Ovary (tissue), 7 donors: ENCODE measurements at regions not wholly inside any gene's neighbourhood (a gene's known extent, or its start where the extent isn't known, plus 50 kb on each side); places are given as distances from the start of the nearest gene placed in this dataset.

Experiments
- DNase-seq, 5 donors: peaks; one replicate each; pipeline ENCODE4 v3.0.0-alpha.2; 2019 to 2020
- H3K27ac ChIP-seq, 2 donors: fragments of 200-600 bp; one replicate each; pipeline versions ENCODE4 v1.5.1 to v1.8.0; 2019 to 2022
- H3K27me3 ChIP-seq: fragments of 200-600 bp; one replicate; pipeline ENCODE4 v1.8.0; 2022
- H3K36me3 ChIP-seq: fragments of 200-600 bp; sonication (generic); one replicate; pipeline ENCODE4 v1.5.1; 2019
- H3K4me1 ChIP-seq: one replicate; pipeline ENCODE4 v1.8.1; 2013; ENCODE audit warnings: mild to moderate bottlenecking, moderate library complexity; ENCODE audit not compliant: insufficient read depth
- H3K4me3 ChIP-seq: fragments of 200-600 bp; sonication (generic); one replicate; pipeline ENCODE4 v1.5.1; 2017
- H3K9me3 ChIP-seq, 2 donors: fragments of 200-600 bp in 1 of 2; sonication (generic) in 1 of 2; one replicate each; pipeline versions ENCODE4 v1.5.1 to v1.8.1; 2013 to 2019; ENCODE audit warnings: mild to moderate bottlenecking in 1 of 2, moderate library complexity in 1 of 2
- EP300 ChIP-seq: sonication (generic); formaldehyde crosslinking; IDR thresholded peaks from one replicate; pipeline ENCODE4 v1.6.1; 2017; ENCODE audit warnings: antibody characterized with exemption
- POLR2A ChIP-seq: fragments of 450-650 bp; IDR thresholded peaks from one replicate; pipeline ENCODE4 v1.6.1; 2017; ENCODE audit warnings: antibody characterized with exemption, mild to moderate bottlenecking, moderate library complexity
- WGBS, 3 donors: extraction: QIAGEN DNeasy Blood & Tissue Kit in 1 of 3; methylation state at CpG; one replicate each; pipeline versions ENCODE4 v1.1.5 to v1.1.7; 2013 to 2017; 5-methylcytosine and 5-hydroxymethylcytosine counted together
- intact Hi-C, 4 donors: fragments of 100-400 bp; cut with DNase I; formaldehyde crosslinking; loops; one replicate each; pipeline versions ENCODE4 v1.11.0 to v1.15.1; 2022 to 2023
- TF ChIP-seq, protein P1 (sequence below), 3 donors: fragments of 450-650 bp in 2 of 3; fragments of 200-600 bp in 1 of 3; IDR thresholded peaks; one replicate each; pipeline versions ENCODE4 v1.5.1 to v1.8.0; 2016 to 2022; ENCODE audit warnings: antibody characterized with exemption in 3 of 3, mild to moderate bottlenecking in 1 of 3
- donor health status: DM: no; HTN: no; CAD: no; lungs with moderate emphysema.
- donor health status: DM: no; HTN: no; CAD: no.
- donor health status: Bipolar disorder and iron deficiency.
- donor health status: DM: no; HTN: no; CAD: no.
- donor health status: DM: yes; HTN: yes; CAD: no.

DNA sequence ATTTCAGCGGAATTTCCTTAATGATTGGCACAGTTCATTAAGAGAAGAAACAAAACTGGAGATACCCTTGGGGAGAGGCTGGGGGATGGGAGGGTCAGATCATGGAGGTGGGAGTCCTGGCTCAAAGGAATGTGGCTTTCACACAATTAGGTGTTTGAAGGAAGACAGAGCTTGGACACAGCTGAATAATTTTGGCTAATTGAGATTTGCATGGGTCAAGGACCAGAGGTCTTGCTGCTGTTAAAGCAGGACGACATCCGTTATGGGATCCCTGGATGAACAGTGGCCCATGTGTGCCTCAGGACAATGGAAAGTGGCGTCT lies 160.3 kb downstream of the HS3ST3B1 start:
- H3K27me3 ChIP-seq: no peaks in the 10 kb centered on the region
- no peak for DNase-seq
- WGBS, 3 donors: 63 to 79% (median 73%) methylated on average over 4 of the region's 4 CpGs
- TF ChIP-seq POLR2A (no peak), EP300 (no peak)
- TF ChIP-seq, protein P1, sequence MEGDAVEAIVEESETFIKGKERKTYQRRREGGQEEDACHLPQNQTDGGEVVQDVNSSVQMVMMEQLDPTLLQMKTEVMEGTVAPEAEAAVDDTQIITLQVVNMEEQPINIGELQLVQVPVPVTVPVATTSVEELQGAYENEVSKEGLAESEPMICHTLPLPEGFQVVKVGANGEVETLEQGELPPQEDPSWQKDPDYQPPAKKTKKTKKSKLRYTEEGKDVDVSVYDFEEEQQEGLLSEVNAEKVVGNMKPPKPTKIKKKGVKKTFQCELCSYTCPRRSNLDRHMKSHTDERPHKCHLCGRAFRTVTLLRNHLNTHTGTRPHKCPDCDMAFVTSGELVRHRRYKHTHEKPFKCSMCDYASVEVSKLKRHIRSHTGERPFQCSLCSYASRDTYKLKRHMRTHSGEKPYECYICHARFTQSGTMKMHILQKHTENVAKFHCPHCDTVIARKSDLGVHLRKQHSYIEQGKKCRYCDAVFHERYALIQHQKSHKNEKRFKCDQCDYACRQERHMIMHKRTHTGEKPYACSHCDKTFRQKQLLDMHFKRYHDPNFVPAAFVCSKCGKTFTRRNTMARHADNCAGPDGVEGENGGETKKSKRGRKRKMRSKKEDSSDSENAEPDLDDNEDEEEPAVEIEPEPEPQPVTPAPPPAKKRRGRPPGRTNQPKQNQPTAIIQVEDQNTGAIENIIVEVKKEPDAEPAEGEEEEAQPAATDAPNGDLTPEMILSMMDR (IDR thresholded peaks at IDR 0.05): no peak
- no peaks in the 10 kb centered on the region for H3K36me3 ChIP-seq
- no peaks in the 10 kb centered on the region for H3K9me3 ChIP-seq
- H3K4me1 ChIP-seq: no peaks in the 10 kb centered on the region
- intact Hi-C loops: no loop called here
- H3K27ac ChIP-seq: no peak overlapping the region
- H3K4me3 ChIP-seq: no peak overlapping the region

- intact Hi-C loops: no loop called here
Measured at GRCh38 chr17:14460516-14461226, 159.8 kb downstream of the HS3ST3B1 start.

GRCh38 chr17:14459955-14460354 lies 159.1 kb downstream of the HS3ST3B1 start:
- TF ChIP-seq EP300: no peak
- TF ChIP-seq POLR2A: no peak
- TF ChIP-seq, protein P1 (IDR thresholded peaks at IDR 0.05): no peak
- no peaks in the 10 kb centered on the region for H3K36me3 ChIP-seq
- 71 to 82% (median 78%) methylated on average over 5 of the region's 5 CpGs for WGBS, 3 donors
- intact Hi-C loops: no loop called here
- H3K9me3 ChIP-seq: no peaks in the 10 kb centered on the region
- no peaks in the 10 kb centered on the region for H3K4me1 ChIP-seq
- H3K4me3 ChIP-seq: no peak overlapping the region
- no peak overlapping the region for H3K27ac ChIP-seq
- no peaks in the 10 kb centered on the region for H3K27me3 ChIP-seq
- no peak for DNase-seq

More at GRCh38 chr17:14460516-14461226, 159.8 kb downstream of the HS3ST3B1 start:
- no peak for TF ChIP-seq POLR2A
- no peak for TF ChIP-seq EP300
- TF ChIP-seq, protein P1 (IDR thresholded peaks at IDR 0.05): no peak
- no peak overlapping the region for H3K4me3 ChIP-seq
- 51 to 81% (median 64%) methylated on average over 2 of the region's 2 CpGs for WGBS, 3 donors
- no peaks in the 10 kb centered on the region for H3K4me1 ChIP-seq
- no peak for DNase-seq
- no peaks in the 10 kb centered on the region for H3K36me3 ChIP-seq
- no peaks in the 10 kb centered on the region for H3K27me3 ChIP-seq
- no peaks in the 10 kb centered on the region for H3K9me3 ChIP-seq
- no peak overlapping the region for H3K27ac ChIP-seq

DNA sequence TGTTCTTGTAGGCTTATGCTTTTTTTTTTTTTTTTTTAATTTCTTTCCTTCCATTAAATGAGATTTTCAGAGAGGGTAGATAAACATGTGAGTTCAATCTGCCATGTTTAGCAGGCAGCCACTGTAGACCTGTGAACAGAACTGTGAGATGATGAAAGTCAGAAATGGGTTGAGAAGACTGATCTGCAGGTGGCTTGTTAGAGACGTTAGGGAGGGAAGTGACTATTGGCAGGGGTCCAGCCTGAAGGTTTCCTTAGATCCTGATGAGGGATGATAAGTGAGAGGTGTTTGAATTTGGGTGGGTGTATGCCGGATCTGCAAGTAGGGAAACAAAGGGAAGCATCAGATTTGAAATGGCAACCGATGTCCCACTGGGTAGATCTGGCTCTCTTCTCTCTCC lies 157.8 kb downstream of the HS3ST3B1 start:
- Histone ChIP-seq H3K4me1 (no peaks in the 10 kb centered on the region), H3K36me3 (no peaks in the 10 kb centered on the region), H3K4me3 (no peak overlapping the region), H3K27ac (no peak overlapping the region), H3K27me3 (no peaks in the 10 kb centered on the region), H3K9me3 (no peaks in the 10 kb centered on the region)
- DNase-seq: no peak
- TF ChIP-seq POLR2A (no peak), EP300 (no peak)
- TF ChIP-seq, protein P1 (IDR thresholded peaks at IDR 0.05): no peak
- intact Hi-C loops: no loop called here
- 67 to 73% (median 67%) methylated on average over 3 of the region's 3 CpGs for WGBS, 3 donors
